ENCODE measurements at regions not wholly inside any gene's neighbourhood (a gene's known extent, or its start where the extent isn't known, plus 50 kb on each side); places are given as distances from the start of the nearest gene placed in this dataset.

DNA sequence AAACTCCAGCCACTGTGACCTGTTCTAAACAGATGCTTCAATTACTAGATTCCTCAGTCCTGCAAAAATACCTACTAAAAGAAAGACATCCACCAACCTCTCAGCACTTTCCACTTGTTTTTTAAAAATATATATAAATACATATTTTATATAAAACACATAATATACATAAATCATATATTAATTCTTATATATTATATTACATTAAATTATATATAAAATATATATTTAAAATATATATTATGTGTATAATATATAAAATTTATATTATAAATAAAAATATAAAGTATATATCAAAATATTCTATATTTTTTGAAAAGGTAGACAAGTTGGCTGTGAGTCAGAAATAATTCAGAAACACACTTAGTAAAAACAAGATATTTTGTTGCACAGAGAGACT lies 2371.8 kb upstream of the ACO1 start:
- ATAC-seq (no peak), DNase-seq (no peak)
- H3K36me3 ChIP-seq: no peaks in the 10 kb centered on the region
- no peak overlapping the region for H3K27ac ChIP-seq
- H3K4me1 ChIP-seq: no peaks in the 10 kb centered on the region
- TF ChIP-seq POLR2A (IDR thresholded peaks at IDR 0.05): no peak
- no peaks in the 10 kb centered on the region for H3K9me3 ChIP-seq
- intact Hi-C loops (cut with DNase I): no loop called here
- H3K27me3 ChIP-seq: no peaks in the 10 kb centered on the region
- no peak overlapping the region for H3K4me3 ChIP-seq

DNA sequence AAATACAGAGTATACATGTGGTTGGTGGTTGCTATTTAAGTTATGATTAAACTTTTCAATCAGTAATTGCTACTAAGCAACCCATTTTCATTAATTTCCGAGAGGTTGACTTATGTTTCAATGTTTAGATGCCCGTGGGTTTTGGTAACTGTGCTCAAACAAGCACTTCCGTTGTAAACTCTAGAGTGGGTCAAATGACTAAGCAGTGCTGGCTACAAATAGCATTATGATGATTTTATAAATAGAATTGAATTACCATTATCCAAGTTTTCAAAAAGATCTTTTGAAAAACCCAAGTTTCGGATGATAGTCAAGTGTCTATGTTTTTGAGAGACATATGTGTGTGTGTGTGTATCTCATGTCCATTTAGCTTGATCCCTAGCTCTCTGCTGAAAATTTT lies 2369.4 kb upstream of the ACO1 start:
- no peak overlapping the region for H3K4me3 ChIP-seq
- no peaks in the 10 kb centered on the region for H3K9me3 ChIP-seq
- no peak for TF ChIP-seq POLR2A (IDR thresholded peaks at IDR 0.05)
- TF ChIP-seq, protein P1, sequence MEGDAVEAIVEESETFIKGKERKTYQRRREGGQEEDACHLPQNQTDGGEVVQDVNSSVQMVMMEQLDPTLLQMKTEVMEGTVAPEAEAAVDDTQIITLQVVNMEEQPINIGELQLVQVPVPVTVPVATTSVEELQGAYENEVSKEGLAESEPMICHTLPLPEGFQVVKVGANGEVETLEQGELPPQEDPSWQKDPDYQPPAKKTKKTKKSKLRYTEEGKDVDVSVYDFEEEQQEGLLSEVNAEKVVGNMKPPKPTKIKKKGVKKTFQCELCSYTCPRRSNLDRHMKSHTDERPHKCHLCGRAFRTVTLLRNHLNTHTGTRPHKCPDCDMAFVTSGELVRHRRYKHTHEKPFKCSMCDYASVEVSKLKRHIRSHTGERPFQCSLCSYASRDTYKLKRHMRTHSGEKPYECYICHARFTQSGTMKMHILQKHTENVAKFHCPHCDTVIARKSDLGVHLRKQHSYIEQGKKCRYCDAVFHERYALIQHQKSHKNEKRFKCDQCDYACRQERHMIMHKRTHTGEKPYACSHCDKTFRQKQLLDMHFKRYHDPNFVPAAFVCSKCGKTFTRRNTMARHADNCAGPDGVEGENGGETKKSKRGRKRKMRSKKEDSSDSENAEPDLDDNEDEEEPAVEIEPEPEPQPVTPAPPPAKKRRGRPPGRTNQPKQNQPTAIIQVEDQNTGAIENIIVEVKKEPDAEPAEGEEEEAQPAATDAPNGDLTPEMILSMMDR (IDR thresholded peaks at IDR 0.05): no peak

DNA sequence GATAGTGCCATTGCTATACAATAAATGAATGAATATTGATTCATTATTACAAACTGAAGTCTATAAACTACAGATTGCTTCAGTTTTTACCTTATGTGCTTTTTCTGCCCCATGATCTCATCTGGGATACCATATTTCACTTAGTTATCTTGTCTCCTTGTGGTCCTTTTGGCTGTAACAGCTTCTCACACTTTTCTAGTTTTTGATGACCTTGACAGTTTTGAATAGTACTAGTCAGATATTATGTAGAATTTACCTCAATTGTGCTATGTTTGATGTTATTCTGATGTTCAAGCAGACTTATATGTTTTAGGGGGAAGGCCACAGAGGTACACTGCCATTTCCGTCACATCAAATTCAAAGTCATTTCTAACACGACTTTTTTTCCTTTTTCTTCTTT lies 2364.3 kb upstream of the ACO1 start:
- WGBS (ENCODE audit: insufficient coverage, low coverage, low lambda C conversion rate, missing lambda C conversion rate): 43% methylated on average over 2 of the region's 2 CpGs
- no peaks in the 10 kb centered on the region for H3K4me1 ChIP-seq
- no peaks in the 10 kb centered on the region for H3K9me3 ChIP-seq
- TF ChIP-seq, protein P1 (IDR thresholded peaks at IDR 0.05): no peak
- TF ChIP-seq POLR2A (IDR thresholded peaks at IDR 0.05): no peak
- no peak overlapping the region for H3K27ac ChIP-seq
- ATAC-seq (no peak), DNase-seq (no peak)
- H3K36me3 ChIP-seq: no peaks in the 10 kb centered on the region
- H3K27me3 ChIP-seq: no peaks in the 10 kb centered on the region
- no peak overlapping the region for H3K4me3 ChIP-seq
- intact Hi-C loops (cut with DNase I): no loop called here

More for the DNA sequence above, 2369.4 kb upstream of the ACO1 start:
- 30% methylated on average over 4 of the region's 4 CpGs for WGBS (ENCODE audit: insufficient coverage, low coverage, low lambda C conversion rate, missing lambda C conversion rate)
- no peak for ATAC-seq
- H3K36me3 ChIP-seq: no peaks in the 10 kb centered on the region
- no peak for DNase-seq
- no peaks in the 10 kb centered on the region for H3K4me1 ChIP-seq
- no peak overlapping the region for H3K27ac ChIP-seq
- H3K27me3 ChIP-seq: no peaks in the 10 kb centered on the region
- intact Hi-C loops (cut with DNase I): no loop called here

DNA sequence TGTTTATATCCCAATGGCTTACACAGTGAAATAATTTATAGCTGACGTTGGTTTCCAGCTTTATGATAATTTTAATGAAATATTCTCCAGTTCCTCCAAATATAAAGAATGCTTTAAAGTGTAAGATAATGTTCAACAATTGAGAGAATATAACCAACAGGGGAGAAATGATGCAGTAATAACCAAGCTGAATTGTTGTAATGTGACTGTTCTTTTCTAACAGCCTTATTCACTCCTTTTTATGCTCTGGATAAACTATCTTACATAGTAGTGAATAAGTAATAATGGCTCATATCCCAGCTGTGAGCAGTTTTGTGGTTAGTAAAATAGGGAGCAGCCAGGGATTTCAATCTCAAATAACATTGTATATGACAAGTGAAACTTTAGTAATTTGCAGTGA lies 2348.7 kb upstream of the ACO1 start:
- H3K9me3 ChIP-seq: no peaks in the 10 kb centered on the region
- intact Hi-C loops (cut with DNase I): no loop called here
- H3K27me3 ChIP-seq: no peaks in the 10 kb centered on the region
- DNase-seq: no peak
- no peak overlapping the region for H3K27ac ChIP-seq
- no peak overlapping the region for H3K4me3 ChIP-seq
- H3K4me1 ChIP-seq: no peaks in the 10 kb centered on the region
- ATAC-seq: no peak
- no peaks in the 10 kb centered on the region for H3K36me3 ChIP-seq
- WGBS (ENCODE audit: insufficient coverage, low coverage, low lambda C conversion rate, missing lambda C conversion rate): 24% methylated on average over 1 of the region's 1 CpG
- no peak for TF ChIP-seq POLR2A (IDR thresholded peaks at IDR 0.05)
- TF ChIP-seq, protein P1 (IDR thresholded peaks at IDR 0.05): no peak

DNA sequence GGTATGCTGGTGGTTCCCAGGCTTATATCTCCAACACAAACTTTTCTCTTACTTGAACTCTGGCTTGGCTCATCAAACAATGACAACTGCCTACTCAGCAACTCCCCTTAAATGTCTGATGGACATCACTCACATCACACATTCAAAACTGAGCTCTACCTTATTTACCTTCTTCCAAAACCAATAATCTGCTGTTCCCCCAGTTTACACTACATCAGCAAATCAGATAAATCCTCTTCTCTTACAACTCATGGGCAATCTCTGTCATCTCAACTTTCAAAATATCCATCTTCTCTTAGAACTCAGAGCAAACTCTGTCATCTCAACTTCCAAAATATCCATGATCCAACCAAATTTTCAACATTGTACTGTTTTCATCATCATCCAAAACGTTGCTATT lies 2347.9 kb upstream of the ACO1 start:
- intact Hi-C loops (cut with DNase I): no loop called here
- Histone ChIP-seq H3K4me1 (no peaks in the 10 kb centered on the region), H3K9me3 (no peaks in the 10 kb centered on the region), H3K27ac (no peak overlapping the region), H3K36me3 (no peaks in the 10 kb centered on the region), H3K4me3 (no peak overlapping the region), H3K27me3 (no peaks in the 10 kb centered on the region)
- WGBS (ENCODE audit: insufficient coverage, low coverage, low lambda C conversion rate, missing lambda C conversion rate): 24% methylated on average over 1 of the region's 1 CpG
- no peak for TF ChIP-seq POLR2A (IDR thresholded peaks at IDR 0.05)
- TF ChIP-seq, protein P1 (IDR thresholded peaks at IDR 0.05): no peak
- DNase-seq: no peak
- ATAC-seq: no peak

All from right lobe of liver (tissue), 6 donors.